DOHH2 (cell line): ENCODE measurements at regions not wholly inside any gene's neighbourhood (a gene's known extent, or its start where the extent isn't known, plus 50 kb on each side); places are given as distances from the start of the nearest gene placed in this dataset.

ENCODE experiments used
- H3F3A ChIP-seq: fragments of 200-600 bp; sonication (generic), shearing (Covaris generic); 2 replicates; pipeline ENCODE4 v1.6.0; 2016; ENCODE audit warnings: antibody characterized with exemption, mild to moderate bottlenecking; ENCODE audit not compliant: control insufficient read depth, insufficient read depth
- H3K27ac ChIP-seq: fragments of 200-600 bp; sonication (generic); 2 replicates; pipeline ENCODE4 v1.5.1; 2014; ENCODE audit warnings: low read depth, mild to moderate bottlenecking, low read length, moderate library complexity
- H3K27me3 ChIP-seq: fragments of 200-600 bp; sonication (generic); 2 replicates; pipeline ENCODE4 v1.6.1; 2014; ENCODE audit warnings: mild to moderate bottlenecking, low read length, mixed read lengths; ENCODE audit not compliant: control insufficient read depth
- H3K36me3 ChIP-seq: fragments of 200-600 bp; sonication (generic); 2 replicates; pipeline ENCODE4 v1.6.1; 2014; ENCODE audit warnings: mild to moderate bottlenecking, low read length, moderate library complexity, mixed read lengths; ENCODE audit not compliant: control insufficient read depth
- H3K4me1 ChIP-seq: fragments of 200-600 bp; sonication (generic); 2 replicates; pipeline ENCODE4 v1.6.1; 2014; ENCODE audit warnings: mild to moderate bottlenecking, low read length, mixed read lengths; ENCODE audit not compliant: control insufficient read depth
- H3K4me2 ChIP-seq: fragments of 200-600 bp; sonication (generic); 2 replicates; pipeline ENCODE4 v1.6.0; 2014; ENCODE audit warnings: mild to moderate bottlenecking, low read length, moderate library complexity
- H3K4me3 ChIP-seq: fragments of 200-600 bp; sonication (generic); 2 replicates; pipeline ENCODE4 v1.5.1; 2014; ENCODE audit warnings: mild to moderate bottlenecking, low read length, mixed read lengths
- H3K79me2 ChIP-seq: fragments of 200-600 bp; sonication (generic); 2 replicates; pipeline ENCODE4 v1.6.1; 2014; ENCODE audit warnings: mild to moderate bottlenecking, low read length, mixed read lengths; ENCODE audit not compliant: control insufficient read depth
- H3K9me2 ChIP-seq: fragments of 200-600 bp; sonication (generic); replicated peaks from 2 replicates; pipeline ENCODE4 v1.6.1; 2014; ENCODE audit warnings: mild to moderate bottlenecking, low read length, mixed read lengths; ENCODE audit not compliant: control insufficient read depth
- H3K9me3 ChIP-seq: fragments of 200-600 bp; sonication (generic); 2 replicates; pipeline ENCODE4 v1.6.1; 2014; ENCODE audit warnings: antibody characterized with exemption, low read length, mixed read lengths; ENCODE audit not compliant: control insufficient read depth, insufficient read depth
- H4K20me1 ChIP-seq: fragments of 200-600 bp; sonication (generic); 2 replicates; pipeline ENCODE4 v1.6.0; 2014; ENCODE audit warnings: low read depth, mild to moderate bottlenecking, antibody characterized with exemption, low read length, moderate library complexity; ENCODE audit not compliant: control insufficient read depth, insufficient read depth
- CTCF ChIP-seq: fragments of 200-600 bp; sonication (generic); IDR thresholded peaks from one replicate; pipeline ENCODE4 v1.5.1; 2014; ENCODE audit warnings: antibody characterized with exemption, mild to moderate bottlenecking, low read depth, low read length; ENCODE audit not compliant: poor library complexity, severe bottlenecking
- EZH2phosphoT487 ChIP-seq: fragments of 200-600 bp; sonication (generic); IDR thresholded peaks from 2 replicates; pipeline ENCODE4 v1.6.1; 2017; ENCODE audit warnings: borderline replicate concordance, mild to moderate bottlenecking, antibody characterized with exemption, low read length, moderate library complexity, mixed read lengths

- Histone ChIP-seq H3F3A (no peaks in the 10 kb centered on the region), H3K4me3 (no peak overlapping the region), H3K9me2 (no peaks in the 10 kb centered on the region), H3K36me3 (no peaks in the 10 kb centered on the region), H3K9me3 (no peaks in the 10 kb centered on the region), H4K20me1 (no peaks in the 10 kb centered on the region), H3K4me2 (no peak overlapping the region), H3K27me3 (no peaks in the 10 kb centered on the region), H3K27ac (no peak overlapping the region), H3K4me1 (no peaks in the 10 kb centered on the region), H3K79me2 (no peaks in the 10 kb centered on the region)
- TF ChIP-seq EZH2phosphoT487 (no peak), CTCF (no peak)
These were observed 108.9 kb upstream of the STARD13 start for GRCh38 chr13:33394294-33394932.

- Histone ChIP-seq H3K4me3 (no peak overlapping the region), H3K36me3 (no peaks in the 10 kb centered on the region), H3K27ac (no peak overlapping the region), H3K9me2 (no peaks in the 10 kb centered on the region), H3K27me3 (no peaks in the 10 kb centered on the region), H4K20me1 (no peaks in the 10 kb centered on the region), H3K4me1 (no peaks in the 10 kb centered on the region), H3K79me2 (no peaks in the 10 kb centered on the region), H3K4me2 (no peak overlapping the region), H3F3A (no peaks in the 10 kb centered on the region), H3K9me3 (no peaks in the 10 kb centered on the region)
- TF ChIP-seq CTCF (no peak), EZH2phosphoT487 (no peak)
These were observed 115.7 kb upstream of the STARD13 start for GRCh38 chr13:33401238-33401637.

- H3K4me2 ChIP-seq = no peak overlapping the region
- H3K4me3 ChIP-seq = no peak overlapping the region
- no peaks in the 10 kb centered on the region for H3K9me3 ChIP-seq
- H3K27ac ChIP-seq = no peak overlapping the region
- no peaks in the 10 kb centered on the region for H3K27me3 ChIP-seq
- H3K4me1 ChIP-seq = no peaks in the 10 kb centered on the region
- H3K36me3 ChIP-seq = no peaks in the 10 kb centered on the region
- TF ChIP-seq CTCF (no peak), EZH2phosphoT487 (no peak)
- no peaks in the 10 kb centered on the region for H3F3A ChIP-seq
- H3K79me2 ChIP-seq = no peaks in the 10 kb centered on the region
- no peaks in the 10 kb centered on the region for H3K9me2 ChIP-seq
- no peaks in the 10 kb centered on the region for H4K20me1 ChIP-seq
These were observed 117.4 kb upstream of the STARD13 start for GRCh38 chr13:33402975-33403374.
